KMS-11 (cell line): ENCODE measurements at regions not wholly inside any gene's neighbourhood (a gene's known extent, or its start where the extent isn't known, plus 50 kb on each side); places are given as distances from the start of the nearest gene placed in this dataset.

Experiments
- H2AFZ ChIP-seq: fragments of 200-600 bp; sonication (generic); 2 replicates; pipeline ENCODE4 v1.6.1; 2016; ENCODE audit warnings: antibody characterized with exemption, mixed run types, low read depth
- H3K27ac ChIP-seq: fragments of 200-600 bp; sonication (generic); 2 replicates; pipeline ENCODE4 v1.6.1; 2016; ENCODE audit warnings: mild to moderate bottlenecking, mixed run types
- H3K27me3 ChIP-seq: fragments of 200-600 bp; sonication (generic); 2 replicates; pipeline ENCODE4 v1.6.1; 2017; ENCODE audit warnings: mild to moderate bottlenecking, low read depth, mixed run types, moderate library complexity; ENCODE audit not compliant: insufficient read depth
- H3K36me3 ChIP-seq: fragments of 200-600 bp; sonication (generic); 2 replicates; pipeline ENCODE4 v1.6.1; 2017; ENCODE audit warnings: mild to moderate bottlenecking, mixed run types; ENCODE audit not compliant: insufficient read depth
- H3K4me1 ChIP-seq: fragments of 200-600 bp; sonication (generic); 2 replicates; pipeline ENCODE4 v1.6.1; 2016; ENCODE audit warnings: mild to moderate bottlenecking, low read depth, mixed run types; ENCODE audit not compliant: poor library complexity, severe bottlenecking
- H3K4me2 ChIP-seq: fragments of 200-600 bp; sonication (generic); 2 replicates; pipeline ENCODE4 v1.7.0; 2016; ENCODE audit warnings: mild to moderate bottlenecking, mixed run types
- H3K4me3 ChIP-seq: fragments of 200-600 bp; sonication (generic); IDR thresholded peaks from 2 replicates; pipeline ENCODE4 v1.6.1; 2017; ENCODE audit warnings: low read depth, low read length, mixed read lengths; ENCODE audit not compliant: insufficient read depth
- H3K79me2 ChIP-seq: fragments of 200-600 bp; sonication (generic); 2 replicates; pipeline ENCODE4 v1.6.1; 2016; ENCODE audit warnings: low read depth, mixed run types; ENCODE audit not compliant: insufficient read depth
- H3K9ac ChIP-seq: fragments of 200-600 bp; sonication (generic); 2 replicates; pipeline ENCODE4 v1.6.1; 2016; ENCODE audit warnings: mild to moderate bottlenecking, mixed run types
- H4K20me1 ChIP-seq: fragments of 200-600 bp; sonication (generic); 2 replicates; pipeline ENCODE4 v1.6.1; 2016; ENCODE audit warnings: mild to moderate bottlenecking, mixed run types; ENCODE audit not compliant: insufficient read depth
- TF ChIP-seq, protein P1 (sequence below): fragments of 200-600 bp; sonication (generic); conservative IDR thresholded peaks from 2 replicates; pipeline ENCODE4 v1.6.1; 2017; ENCODE audit warnings: low read depth, mild to moderate bottlenecking, antibody characterized with exemption, low read length, moderate library complexity, mixed read lengths

GRCh38 chr11:34775417-34775888 is 140.7 kb downstream of the APIP start:
- no peaks in the 10 kb centered on the region for H3K79me2 ChIP-seq

GRCh38 chr11:34774604-34775003 is 141.6 kb downstream of the APIP start:
- no peaks in the 10 kb centered on the region for H3K79me2 ChIP-seq
- H3K27ac ChIP-seq: no peak overlapping the region
- no peaks in the 10 kb centered on the region for H3K27me3 ChIP-seq
- H3K4me1 ChIP-seq: peaks cover 6% of the 10 kb centered on the region
- no peak overlapping the region for H3K4me2 ChIP-seq
- TF ChIP-seq, protein P1, sequence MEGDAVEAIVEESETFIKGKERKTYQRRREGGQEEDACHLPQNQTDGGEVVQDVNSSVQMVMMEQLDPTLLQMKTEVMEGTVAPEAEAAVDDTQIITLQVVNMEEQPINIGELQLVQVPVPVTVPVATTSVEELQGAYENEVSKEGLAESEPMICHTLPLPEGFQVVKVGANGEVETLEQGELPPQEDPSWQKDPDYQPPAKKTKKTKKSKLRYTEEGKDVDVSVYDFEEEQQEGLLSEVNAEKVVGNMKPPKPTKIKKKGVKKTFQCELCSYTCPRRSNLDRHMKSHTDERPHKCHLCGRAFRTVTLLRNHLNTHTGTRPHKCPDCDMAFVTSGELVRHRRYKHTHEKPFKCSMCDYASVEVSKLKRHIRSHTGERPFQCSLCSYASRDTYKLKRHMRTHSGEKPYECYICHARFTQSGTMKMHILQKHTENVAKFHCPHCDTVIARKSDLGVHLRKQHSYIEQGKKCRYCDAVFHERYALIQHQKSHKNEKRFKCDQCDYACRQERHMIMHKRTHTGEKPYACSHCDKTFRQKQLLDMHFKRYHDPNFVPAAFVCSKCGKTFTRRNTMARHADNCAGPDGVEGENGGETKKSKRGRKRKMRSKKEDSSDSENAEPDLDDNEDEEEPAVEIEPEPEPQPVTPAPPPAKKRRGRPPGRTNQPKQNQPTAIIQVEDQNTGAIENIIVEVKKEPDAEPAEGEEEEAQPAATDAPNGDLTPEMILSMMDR: no peak
- H3K9ac ChIP-seq: no peak overlapping the region
- no peak overlapping the region for H2AFZ ChIP-seq
- no peak overlapping the region for H3K4me3 ChIP-seq
- H3K36me3 ChIP-seq: no peaks in the 10 kb centered on the region
- no peaks in the 10 kb centered on the region for H4K20me1 ChIP-seq

More at GRCh38 chr11:34775417-34775888, 140.7 kb downstream of the APIP start:
- Histone ChIP-seq H3K9ac (no peak overlapping the region), H3K36me3 (no peaks in the 10 kb centered on the region), H3K4me3 (no peak overlapping the region), H3K4me2 (no peak overlapping the region), H2AFZ (no peak overlapping the region), H3K27me3 (no peaks in the 10 kb centered on the region), H3K4me1 (peaks cover 6% of the 10 kb centered on the region), H4K20me1 (no peaks in the 10 kb centered on the region), H3K27ac (no peak overlapping the region)
- TF ChIP-seq, protein P1: no peak

GRCh38 chr11:34773826-34774225 is 142.4 kb downstream of the APIP start:
- Histone ChIP-seq H3K4me3 (no peak overlapping the region), H3K4me2 (no peak overlapping the region)

DNA sequence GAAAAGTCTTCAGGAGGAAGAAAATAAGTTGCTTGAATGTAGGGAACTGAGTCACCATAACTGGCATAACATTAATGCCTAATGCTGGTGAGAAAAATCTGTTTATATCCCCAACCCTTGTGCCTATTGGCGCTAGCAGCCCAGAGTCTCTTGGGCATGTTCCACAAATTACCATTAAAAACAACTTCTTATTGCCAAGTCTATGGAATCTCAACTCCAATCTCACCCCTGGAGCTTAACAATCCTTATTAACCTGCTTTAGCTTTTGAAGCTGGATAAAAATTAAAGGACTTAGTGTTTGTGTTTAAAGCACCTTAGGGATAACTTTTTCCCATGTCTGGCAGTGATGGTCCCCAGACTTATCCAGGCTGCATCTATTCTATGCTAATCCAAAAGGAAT is 143.0 kb downstream of the APIP start:
- H3K9ac ChIP-seq: no peak overlapping the region
- H3K4me3 ChIP-seq: no peak overlapping the region
- TF ChIP-seq, protein P1: no peak
- H3K4me1 ChIP-seq: peaks cover 6% of the 10 kb centered on the region
- no peaks in the 10 kb centered on the region for H4K20me1 ChIP-seq
- H2AFZ ChIP-seq: no peak overlapping the region
- no peak overlapping the region for H3K4me2 ChIP-seq
- no peaks in the 10 kb centered on the region for H3K79me2 ChIP-seq
- no peak overlapping the region for H3K27ac ChIP-seq
- no peaks in the 10 kb centered on the region for H3K27me3 ChIP-seq
- no peaks in the 10 kb centered on the region for H3K36me3 ChIP-seq

More at GRCh38 chr11:34773826-34774225, 142.4 kb downstream of the APIP start:
- H3K79me2 ChIP-seq: no peaks in the 10 kb centered on the region
- no peak overlapping the region for H2AFZ ChIP-seq
- peaks cover 6% of the 10 kb centered on the region for H3K4me1 ChIP-seq
- H4K20me1 ChIP-seq: no peaks in the 10 kb centered on the region
- H3K9ac ChIP-seq: no peak overlapping the region
- TF ChIP-seq, protein P1: no peak
- no peaks in the 10 kb centered on the region for H3K36me3 ChIP-seq
- H3K27me3 ChIP-seq: no peaks in the 10 kb centered on the region
- no peak overlapping the region for H3K27ac ChIP-seq
